GM23338 (cell line): ENCODE measurements at regions not wholly inside any gene's neighbourhood (a gene's known extent, or its start where the extent isn't known, plus 50 kb on each side); places are given as distances from the start of the nearest gene placed in this dataset.

ENCODE experiments used
- ATAC-seq: fragments of 200-7000 bp; cut with Tn5 transposase; 3 replicates; pipeline ENCODE4 v1.9.1; 2020
- DNase-seq: peaks from one replicate; pipeline ENCODE4 v3.0.0-alpha.2; 2015; ENCODE audit warnings: low spot score
- H2AFZ ChIP-seq: fragments of 200-600 bp; sonication (generic); 2 replicates; pipeline ENCODE4 v1.8.0; 2016; ENCODE audit warnings: antibody characterized with exemption, mild to moderate bottlenecking, moderate library complexity
- H3F3A ChIP-seq: fragments of 200-600 bp; sonication (generic); replicated peaks from 2 replicates; pipeline ENCODE4 v1.8.0; 2017; ENCODE audit warnings: antibody characterized with exemption, mixed run types, low read depth
- H3K27ac ChIP-seq: fragments of 200-600 bp; sonication (generic); 2 replicates; pipeline ENCODE4 v1.6.1; 2016; ENCODE audit warnings: low read depth
- H3K27me3 ChIP-seq: fragments of 200-600 bp; sonication (generic); 2 replicates; pipeline ENCODE4 v1.8.0; 2016; ENCODE audit warnings: mild to moderate bottlenecking, mixed run types, moderate library complexity; ENCODE audit not compliant: insufficient read depth
- H3K36me3 ChIP-seq: fragments of 200-600 bp; sonication (generic); 2 replicates; pipeline ENCODE4 v1.8.0; 2016; ENCODE audit warnings: mild to moderate bottlenecking; ENCODE audit not compliant: insufficient read depth
- H3K4me1 ChIP-seq: fragments of 200-600 bp; sonication (generic); 2 replicates; pipeline ENCODE4 v1.8.0; 2016; ENCODE audit warnings: mild to moderate bottlenecking, moderate library complexity; ENCODE audit not compliant: insufficient read depth
- H3K4me2 ChIP-seq: fragments of 200-600 bp; sonication (generic); 2 replicates; pipeline ENCODE4 v1.7.1; 2017; ENCODE audit warnings: mixed run types
- H3K4me3 ChIP-seq: fragments of 200-600 bp; sonication (generic); 2 replicates; pipeline ENCODE4 v1.6.1; 2016; ENCODE audit warnings: mixed run types
- H3K79me2 ChIP-seq: fragments of 200-600 bp; sonication (generic); replicated peaks from 2 replicates; pipeline ENCODE4 v1.8.0; 2017; ENCODE audit warnings: mild to moderate bottlenecking; ENCODE audit not compliant: insufficient read depth
- H3K9me2 ChIP-seq: fragments of 200-600 bp; sonication (generic); 2 replicates; pipeline ENCODE4 v1.8.0; 2017; ENCODE audit not compliant: insufficient read depth
- H4K20me1 ChIP-seq: fragments of 200-600 bp; sonication (generic); replicated peaks from 2 replicates; pipeline ENCODE4 v1.8.0; 2017; ENCODE audit warnings: mild to moderate bottlenecking; ENCODE audit not compliant: insufficient read depth
- H3K27ac Mint-ChIP-seq: 2 replicates; pipeline ENCODE4 v1.8.0; 2020; ENCODE audit warnings: inconsistent platforms, mild to moderate bottlenecking, moderate library complexity, mixed read lengths
- H3K27me3 Mint-ChIP-seq: 3 replicates; pipeline ENCODE4 v1.8.0; 2022; ENCODE audit warnings: low read depth, mild to moderate bottlenecking, moderate library complexity, mixed read lengths, inconsistent platforms; ENCODE audit not compliant: insufficient read depth, poor library complexity
- H3K36me3 Mint-ChIP-seq: 3 replicates; pipeline ENCODE4 v1.8.0; 2021; ENCODE audit warnings: low read depth, mild to moderate bottlenecking, inconsistent platforms, moderate library complexity, mixed read lengths
- H3K4me1 Mint-ChIP-seq: 3 replicates; pipeline ENCODE4 v1.8.0; 2020; ENCODE audit warnings: mild to moderate bottlenecking, inconsistent platforms, mixed read lengths
- H3K4me3 Mint-ChIP-seq: 3 replicates; pipeline ENCODE4 v1.8.0; 2021; ENCODE audit warnings: moderate library complexity, mild to moderate bottlenecking, inconsistent platforms, mixed read lengths
- H3K9me3 Mint-ChIP-seq: 3 replicates; pipeline ENCODE4 v1.8.0; 2020; ENCODE audit warnings: moderate library complexity, mild to moderate bottlenecking, inconsistent platforms, mixed read lengths
- EZH2 ChIP-seq: fragments of 200-600 bp; sonication (generic); IDR thresholded peaks from one replicate; pipeline ENCODE4 v1.8.0; 2017; ENCODE audit warnings: antibody characterized with exemption, mild to moderate bottlenecking, low read depth; ENCODE audit not compliant: unreplicated experiment
- EZH2phosphoT487 ChIP-seq: fragments of 200-600 bp; sonication (generic); IDR thresholded peaks from one replicate; pipeline ENCODE4 v1.8.1; 2018; ENCODE audit warnings: antibody characterized with exemption; ENCODE audit not compliant: unreplicated experiment
- JUNB ChIP-seq: IDR thresholded peaks from one replicate; pipeline ENCODE4 v1.6.1; 2016; ENCODE audit warnings: antibody characterized with exemption; ENCODE audit not compliant: unreplicated experiment
- POLR2AphosphoS5 ChIP-seq: IDR thresholded peaks from 2 replicates; pipeline ENCODE4 v1.6.1; 2016; ENCODE audit warnings: antibody characterized with exemption, low read depth
- STAT1 ChIP-seq: IDR thresholded peaks from one replicate; pipeline ENCODE4 v1.6.1; 2016; ENCODE audit warnings: antibody characterized with exemption; ENCODE audit not compliant: unreplicated experiment
- ZNF114 ChIP-seq: fragments of 250-450 bp; sonication (Bioruptor Pico); IDR thresholded peaks from 2 replicates; pipeline ENCODE4 v1.5.0; 2020; ENCODE audit warnings: mild to moderate bottlenecking, moderate library complexity
- ZNF331 ChIP-seq: fragments of 250-450 bp; sonication (Bioruptor Pico); IDR thresholded peaks from 2 replicates; pipeline ENCODE4 v1.5.0; 2020; ENCODE audit warnings: low read depth, mild to moderate bottlenecking, moderate library complexity
- TF ChIP-seq, protein P1 (sequence below): IDR thresholded peaks from 2 replicates; pipeline ENCODE4 v1.6.1; 2016; ENCODE audit warnings: antibody characterized with exemption
- TF ChIP-seq, protein P2 (sequence below): IDR thresholded peaks from one replicate; pipeline ENCODE4 v1.6.1; 2018; ENCODE audit warnings: antibody characterized with exemption; ENCODE audit not compliant: unreplicated experiment
- TF ChIP-seq, protein P3 (sequence below), 2 experiments: fragments of 200-600 bp in 1 of 2; sonication (generic) in 1 of 2; conservative IDR thresholded peaks; 2 replicates each; pipeline versions ENCODE4 v1.5.1 to v1.6.1; 2016 to 2017; ENCODE audit warnings: antibody characterized with exemption in 2 of 2, low read depth in 2 of 2, mild to moderate bottlenecking in 2 of 2, moderate library complexity in 1 of 2

DNA sequence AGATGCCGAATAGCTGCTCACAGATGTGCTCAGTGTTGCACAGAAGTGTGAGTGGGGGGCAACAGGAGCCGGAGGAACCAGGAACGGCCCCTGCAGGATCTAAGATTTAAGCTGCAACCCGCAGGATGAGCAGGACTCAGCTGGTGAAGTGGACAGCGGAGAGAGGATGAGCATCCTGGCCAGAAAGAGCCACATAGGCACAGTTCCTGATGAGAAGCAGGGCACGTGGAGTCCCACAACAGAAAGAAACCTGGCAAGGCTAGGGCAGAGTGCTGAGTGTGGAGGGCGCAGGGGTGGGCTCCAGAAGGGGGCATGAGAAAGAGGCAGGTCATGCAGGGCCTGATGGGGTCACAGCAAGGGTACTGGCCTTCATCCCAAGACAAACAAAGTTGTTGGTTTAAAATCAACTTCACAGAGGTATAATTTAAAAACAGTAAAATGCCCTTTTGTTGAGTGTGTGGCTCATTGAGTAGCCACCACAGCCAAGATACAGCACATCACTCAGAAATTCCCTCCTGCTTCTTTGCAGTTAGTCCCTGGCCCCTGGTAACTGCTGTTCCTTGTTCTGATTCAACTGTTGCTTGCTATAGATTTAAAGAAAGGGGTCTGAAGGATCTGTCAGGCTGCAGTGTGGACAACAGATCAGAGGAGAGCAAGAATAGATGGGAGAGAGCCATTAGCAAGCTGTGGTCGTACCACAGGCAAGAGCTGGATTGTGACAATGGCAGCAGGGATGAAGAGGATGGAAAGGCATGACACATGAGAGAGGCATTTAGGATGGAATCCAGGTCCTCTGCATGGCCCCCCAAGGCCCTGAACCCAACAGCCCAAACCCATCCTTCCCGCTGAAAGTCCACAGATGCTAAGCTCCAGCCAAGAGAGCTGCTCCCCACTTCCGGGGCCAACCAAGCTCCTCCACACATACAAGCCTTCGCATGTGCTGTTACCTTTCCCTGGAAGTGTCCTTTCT lies 53.1 kb upstream of the OSBPL3 start (continued):
- TF ChIP-seq, protein P1, sequence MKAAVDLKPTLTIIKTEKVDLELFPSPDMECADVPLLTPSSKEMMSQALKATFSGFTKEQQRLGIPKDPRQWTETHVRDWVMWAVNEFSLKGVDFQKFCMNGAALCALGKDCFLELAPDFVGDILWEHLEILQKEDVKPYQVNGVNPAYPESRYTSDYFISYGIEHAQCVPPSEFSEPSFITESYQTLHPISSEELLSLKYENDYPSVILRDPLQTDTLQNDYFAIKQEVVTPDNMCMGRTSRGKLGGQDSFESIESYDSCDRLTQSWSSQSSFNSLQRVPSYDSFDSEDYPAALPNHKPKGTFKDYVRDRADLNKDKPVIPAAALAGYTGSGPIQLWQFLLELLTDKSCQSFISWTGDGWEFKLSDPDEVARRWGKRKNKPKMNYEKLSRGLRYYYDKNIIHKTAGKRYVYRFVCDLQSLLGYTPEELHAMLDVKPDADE, result no peak
- TF ChIP-seq EZH2, result no peak
- no peak for TF ChIP-seq EZH2phosphoT487
- no peak for TF ChIP-seq STAT1
- no peak for TF ChIP-seq ZNF114 (CRISPR knock-in tag)
- TF ChIP-seq, protein P2, sequence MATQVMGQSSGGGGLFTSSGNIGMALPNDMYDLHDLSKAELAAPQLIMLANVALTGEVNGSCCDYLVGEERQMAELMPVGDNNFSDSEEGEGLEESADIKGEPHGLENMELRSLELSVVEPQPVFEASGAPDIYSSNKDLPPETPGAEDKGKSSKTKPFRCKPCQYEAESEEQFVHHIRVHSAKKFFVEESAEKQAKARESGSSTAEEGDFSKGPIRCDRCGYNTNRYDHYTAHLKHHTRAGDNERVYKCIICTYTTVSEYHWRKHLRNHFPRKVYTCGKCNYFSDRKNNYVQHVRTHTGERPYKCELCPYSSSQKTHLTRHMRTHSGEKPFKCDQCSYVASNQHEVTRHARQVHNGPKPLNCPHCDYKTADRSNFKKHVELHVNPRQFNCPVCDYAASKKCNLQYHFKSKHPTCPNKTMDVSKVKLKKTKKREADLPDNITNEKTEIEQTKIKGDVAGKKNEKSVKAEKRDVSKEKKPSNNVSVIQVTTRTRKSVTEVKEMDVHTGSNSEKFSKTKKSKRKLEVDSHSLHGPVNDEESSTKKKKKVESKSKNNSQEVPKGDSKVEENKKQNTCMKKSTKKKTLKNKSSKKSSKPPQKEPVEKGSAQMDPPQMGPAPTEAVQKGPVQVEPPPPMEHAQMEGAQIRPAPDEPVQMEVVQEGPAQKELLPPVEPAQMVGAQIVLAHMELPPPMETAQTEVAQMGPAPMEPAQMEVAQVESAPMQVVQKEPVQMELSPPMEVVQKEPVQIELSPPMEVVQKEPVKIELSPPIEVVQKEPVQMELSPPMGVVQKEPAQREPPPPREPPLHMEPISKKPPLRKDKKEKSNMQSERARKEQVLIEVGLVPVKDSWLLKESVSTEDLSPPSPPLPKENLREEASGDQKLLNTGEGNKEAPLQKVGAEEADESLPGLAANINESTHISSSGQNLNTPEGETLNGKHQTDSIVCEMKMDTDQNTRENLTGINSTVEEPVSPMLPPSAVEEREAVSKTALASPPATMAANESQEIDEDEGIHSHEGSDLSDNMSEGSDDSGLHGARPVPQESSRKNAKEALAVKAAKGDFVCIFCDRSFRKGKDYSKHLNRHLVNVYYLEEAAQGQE, result no peak
- TF ChIP-seq ZNF331 (CRISPR knock-in tag), result no peak
- TF ChIP-seq, protein P3, sequence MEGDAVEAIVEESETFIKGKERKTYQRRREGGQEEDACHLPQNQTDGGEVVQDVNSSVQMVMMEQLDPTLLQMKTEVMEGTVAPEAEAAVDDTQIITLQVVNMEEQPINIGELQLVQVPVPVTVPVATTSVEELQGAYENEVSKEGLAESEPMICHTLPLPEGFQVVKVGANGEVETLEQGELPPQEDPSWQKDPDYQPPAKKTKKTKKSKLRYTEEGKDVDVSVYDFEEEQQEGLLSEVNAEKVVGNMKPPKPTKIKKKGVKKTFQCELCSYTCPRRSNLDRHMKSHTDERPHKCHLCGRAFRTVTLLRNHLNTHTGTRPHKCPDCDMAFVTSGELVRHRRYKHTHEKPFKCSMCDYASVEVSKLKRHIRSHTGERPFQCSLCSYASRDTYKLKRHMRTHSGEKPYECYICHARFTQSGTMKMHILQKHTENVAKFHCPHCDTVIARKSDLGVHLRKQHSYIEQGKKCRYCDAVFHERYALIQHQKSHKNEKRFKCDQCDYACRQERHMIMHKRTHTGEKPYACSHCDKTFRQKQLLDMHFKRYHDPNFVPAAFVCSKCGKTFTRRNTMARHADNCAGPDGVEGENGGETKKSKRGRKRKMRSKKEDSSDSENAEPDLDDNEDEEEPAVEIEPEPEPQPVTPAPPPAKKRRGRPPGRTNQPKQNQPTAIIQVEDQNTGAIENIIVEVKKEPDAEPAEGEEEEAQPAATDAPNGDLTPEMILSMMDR (conservative IDR thresholded peaks at IDR 0.05; ENCODE audit: low read depth in 2 of 2), result no peak
- TF ChIP-seq POLR2AphosphoS5, result no peak
- no peak for TF ChIP-seq JUNB

DNA sequence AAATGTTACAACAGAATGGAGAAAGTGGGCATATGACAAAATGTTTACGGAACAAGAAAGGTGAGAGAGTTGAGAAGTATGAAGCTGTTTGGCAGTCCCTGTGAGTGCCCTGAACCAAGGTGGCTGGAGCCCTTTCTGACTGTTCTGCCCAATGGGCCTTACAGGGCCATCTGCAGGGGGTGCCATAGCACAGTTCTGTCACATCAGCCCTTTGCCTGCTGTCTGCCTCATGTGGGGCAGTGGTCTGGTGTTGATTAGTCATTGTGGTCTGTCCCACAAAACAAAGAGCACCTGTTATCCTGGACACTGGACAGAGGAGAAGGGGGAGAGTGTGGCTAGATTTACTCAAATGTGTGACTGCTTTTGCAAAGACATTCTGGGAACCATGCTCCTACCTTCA lies 51.5 kb upstream of the OSBPL3 start:
- Mint-ChIP-seq H3K27ac (no peak overlapping the region), H3K36me3 (peaks cover 11% of the 10 kb centered on the region; the same call in 1 of the 3 replicates), H3K27me3 (no peaks in the 10 kb centered on the region), H3K4me1 (peaks cover 11% of the 10 kb centered on the region), H3K9me3 (peaks cover 18% of the 10 kb centered on the region), H3K4me3 (no peak overlapping the region)
- Histone ChIP-seq H3K4me3 (no peak overlapping the region), H3K4me1 (peaks cover 15% of the 10 kb centered on the region; the same call in 1 of the 2 replicates), H3F3A (no peaks in the 10 kb centered on the region), H3K27ac (no peak overlapping the region), H3K9me2 (peaks cover 3% of the 10 kb centered on the region; the same call in 1 of the 2 replicates), H3K4me2 (no peak overlapping the region), H2AFZ (no peak overlapping the region), H3K79me2 (no peaks in the 10 kb centered on the region), H3K27me3 (no peaks in the 10 kb centered on the region), H3K36me3 (no peaks in the 10 kb centered on the region; the same call in 1 of the 2 replicates), H4K20me1 (no peaks in the 10 kb centered on the region)
- ATAC-seq (peak; percentile 62; the same call in 2 of the 3 replicates), DNase-seq (peak; percentile 5)
- no peak for TF ChIP-seq STAT1
- TF ChIP-seq, protein P3 (conservative IDR thresholded peaks at IDR 0.05; ENCODE audit: low read depth in 2 of 2), result peak in 1 of 2 experiments; percentile 61; a peak in 2 of 4 replicates
